ENCODE measurements at regions not wholly inside any gene's neighbourhood (a gene's known extent, or its start where the extent isn't known, plus 50 kb on each side); places are given as distances from the start of the nearest gene placed in this dataset.

DNA sequence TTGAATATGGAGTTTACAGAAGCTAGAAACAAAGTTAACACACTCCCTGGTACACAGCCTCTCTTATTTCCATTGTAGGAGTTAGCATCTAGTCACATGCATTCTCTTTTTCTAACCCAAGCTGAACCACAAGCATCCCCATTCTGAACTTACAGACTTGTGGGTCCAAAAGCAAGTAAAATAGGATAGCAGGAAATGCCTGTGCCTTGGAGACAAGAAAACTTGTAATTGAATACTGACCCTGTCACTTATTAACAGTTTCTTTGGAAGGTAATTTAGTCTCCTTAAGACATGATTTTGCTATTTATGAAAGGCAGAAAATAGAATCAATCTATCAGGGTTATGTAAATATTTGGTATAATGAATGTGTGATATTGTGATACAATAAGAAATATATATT lies 353.6 kb downstream of the TLE4 start:
- Histone ChIP-seq H3K79me2 (no peaks in the 10 kb centered on the region), H3K4me3 (no peak overlapping the region), H3K9me3 (ENCODE audit: low read depth) (no peaks in the 10 kb centered on the region), H3K9me2 (replicated peaks; ENCODE audit: insufficient read depth) (no peaks in the 10 kb centered on the region), H3K36me3 (replicated peaks; ENCODE audit: insufficient read depth, low read depth) (no peaks in the 10 kb centered on the region), H3K4me2 (no peak overlapping the region), H3K27me3 (no peaks in the 10 kb centered on the region), H3K27ac (no peak overlapping the region), H3K4me1 (ENCODE audit: insufficient read depth) (peaks cover 10% of the 10 kb centered on the region), H2AFZ (no peak overlapping the region), H4K20me1 (ENCODE audit: insufficient read depth, poor library complexity, severe bottlenecking) (no peaks in the 10 kb centered on the region)
- TF ChIP-seq, protein P1, sequence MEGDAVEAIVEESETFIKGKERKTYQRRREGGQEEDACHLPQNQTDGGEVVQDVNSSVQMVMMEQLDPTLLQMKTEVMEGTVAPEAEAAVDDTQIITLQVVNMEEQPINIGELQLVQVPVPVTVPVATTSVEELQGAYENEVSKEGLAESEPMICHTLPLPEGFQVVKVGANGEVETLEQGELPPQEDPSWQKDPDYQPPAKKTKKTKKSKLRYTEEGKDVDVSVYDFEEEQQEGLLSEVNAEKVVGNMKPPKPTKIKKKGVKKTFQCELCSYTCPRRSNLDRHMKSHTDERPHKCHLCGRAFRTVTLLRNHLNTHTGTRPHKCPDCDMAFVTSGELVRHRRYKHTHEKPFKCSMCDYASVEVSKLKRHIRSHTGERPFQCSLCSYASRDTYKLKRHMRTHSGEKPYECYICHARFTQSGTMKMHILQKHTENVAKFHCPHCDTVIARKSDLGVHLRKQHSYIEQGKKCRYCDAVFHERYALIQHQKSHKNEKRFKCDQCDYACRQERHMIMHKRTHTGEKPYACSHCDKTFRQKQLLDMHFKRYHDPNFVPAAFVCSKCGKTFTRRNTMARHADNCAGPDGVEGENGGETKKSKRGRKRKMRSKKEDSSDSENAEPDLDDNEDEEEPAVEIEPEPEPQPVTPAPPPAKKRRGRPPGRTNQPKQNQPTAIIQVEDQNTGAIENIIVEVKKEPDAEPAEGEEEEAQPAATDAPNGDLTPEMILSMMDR (IDR thresholded peaks at IDR 0.05; ENCODE audit: poor library complexity) = no peak
- no peak for TF ChIP-seq EZH2 (IDR thresholded peaks at IDR 0.05; ENCODE audit: borderline replicate concordance)
- TF ChIP-seq EZH2phosphoT487 (IDR thresholded peaks at IDR 0.05; ENCODE audit: low read depth, severe bottlenecking, unreplicated experiment) = no peak
- DNase-seq (ENCODE audit: low spot score) = no peak

DNA sequence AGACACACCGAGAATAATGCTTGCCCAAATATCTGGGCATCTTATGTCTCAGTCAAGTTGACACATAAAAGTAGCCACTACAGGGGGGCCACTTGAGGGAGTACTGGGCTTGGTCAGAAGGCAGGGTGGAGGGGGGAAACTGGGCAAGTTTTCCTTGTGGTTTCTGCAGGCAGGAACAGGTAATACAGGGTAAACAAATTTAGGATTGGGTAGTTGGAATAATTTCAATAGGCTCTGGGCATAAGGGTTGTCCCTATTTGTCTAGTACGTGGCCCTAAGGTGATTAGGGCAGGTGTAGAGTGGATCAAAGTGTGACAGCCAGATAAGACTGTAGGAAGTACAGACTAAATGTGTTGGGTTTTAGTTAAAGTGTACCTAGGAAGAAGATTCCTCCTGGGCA lies 353.1 kb downstream of the TLE4 start:
- Histone ChIP-seq H4K20me1 (ENCODE audit: insufficient read depth, poor library complexity, severe bottlenecking) (no peaks in the 10 kb centered on the region), H3K4me3 (no peak overlapping the region), H3K27me3 (no peaks in the 10 kb centered on the region), H3K4me1 (ENCODE audit: insufficient read depth) (peaks cover 10% of the 10 kb centered on the region), H3K9me2 (replicated peaks; ENCODE audit: insufficient read depth) (no peaks in the 10 kb centered on the region), H3K27ac (no peak overlapping the region), H3K9me3 (ENCODE audit: low read depth) (no peaks in the 10 kb centered on the region), H2AFZ (no peak overlapping the region), H3K79me2 (no peaks in the 10 kb centered on the region), H3K36me3 (replicated peaks; ENCODE audit: insufficient read depth, low read depth) (no peaks in the 10 kb centered on the region), H3K4me2 (no peak overlapping the region)
- no peak for DNase-seq (ENCODE audit: low spot score)
- 55% methylated on average over 2 of the region's 2 CpGs for WGBS (ENCODE audit: low lambda C conversion rate, missing lambda C conversion rate)
- TF ChIP-seq EZH2phosphoT487 (IDR thresholded peaks at IDR 0.05; ENCODE audit: low read depth, severe bottlenecking, unreplicated experiment) = no peak
- TF ChIP-seq, protein P1 (IDR thresholded peaks at IDR 0.05; ENCODE audit: poor library complexity) = no peak
- no peak for TF ChIP-seq EZH2 (IDR thresholded peaks at IDR 0.05; ENCODE audit: borderline replicate concordance)

DNA sequence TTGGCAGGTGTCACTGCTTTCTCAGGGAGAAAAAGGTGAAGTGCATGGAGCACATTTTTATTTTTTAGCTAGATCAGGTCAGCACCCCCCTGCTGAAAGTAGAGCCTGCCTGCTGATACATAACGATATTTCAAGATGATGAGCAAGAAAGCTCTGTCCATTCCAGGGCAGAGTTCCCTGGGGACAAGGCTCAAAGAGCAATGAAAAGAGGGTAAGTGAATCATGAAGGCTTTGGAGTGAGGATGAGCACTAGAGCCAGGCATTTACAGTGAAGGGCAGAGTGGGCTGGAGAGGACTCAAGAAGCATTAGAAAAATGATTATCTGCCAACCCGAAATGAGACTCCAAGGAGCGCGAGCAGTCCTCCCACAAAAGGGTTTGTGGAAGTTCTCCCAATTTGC lies 345.7 kb downstream of the TLE4 start:
- H3K27me3 ChIP-seq = no peaks in the 10 kb centered on the region
- TF ChIP-seq EZH2phosphoT487 (IDR thresholded peaks at IDR 0.05; ENCODE audit: low read depth, severe bottlenecking, unreplicated experiment) = no peak
- no peak for TF ChIP-seq EZH2 (IDR thresholded peaks at IDR 0.05; ENCODE audit: borderline replicate concordance)
- TF ChIP-seq, protein P1 (IDR thresholded peaks at IDR 0.05; ENCODE audit: poor library complexity) = no peak
- H3K27ac ChIP-seq = no peak overlapping the region
- 93% methylated on average over 4 of the region's 4 CpGs for WGBS (ENCODE audit: low lambda C conversion rate, missing lambda C conversion rate)
- H2AFZ ChIP-seq = no peak overlapping the region
- no peaks in the 10 kb centered on the region for H3K36me3 ChIP-seq (replicated peaks; ENCODE audit: insufficient read depth, low read depth)
- no peaks in the 10 kb centered on the region for H4K20me1 ChIP-seq (ENCODE audit: insufficient read depth, poor library complexity, severe bottlenecking)
- no peaks in the 10 kb centered on the region for H3K4me1 ChIP-seq (ENCODE audit: insufficient read depth)
- H3K4me3 ChIP-seq = no peak overlapping the region
- H3K9me3 ChIP-seq (ENCODE audit: low read depth) = no peaks in the 10 kb centered on the region
- DNase-seq (ENCODE audit: low spot score) = no peak
- no peaks in the 10 kb centered on the region for H3K79me2 ChIP-seq
- H3K9me2 ChIP-seq (replicated peaks; ENCODE audit: insufficient read depth) = no peaks in the 10 kb centered on the region
- H3K4me2 ChIP-seq = no peak overlapping the region

DNA sequence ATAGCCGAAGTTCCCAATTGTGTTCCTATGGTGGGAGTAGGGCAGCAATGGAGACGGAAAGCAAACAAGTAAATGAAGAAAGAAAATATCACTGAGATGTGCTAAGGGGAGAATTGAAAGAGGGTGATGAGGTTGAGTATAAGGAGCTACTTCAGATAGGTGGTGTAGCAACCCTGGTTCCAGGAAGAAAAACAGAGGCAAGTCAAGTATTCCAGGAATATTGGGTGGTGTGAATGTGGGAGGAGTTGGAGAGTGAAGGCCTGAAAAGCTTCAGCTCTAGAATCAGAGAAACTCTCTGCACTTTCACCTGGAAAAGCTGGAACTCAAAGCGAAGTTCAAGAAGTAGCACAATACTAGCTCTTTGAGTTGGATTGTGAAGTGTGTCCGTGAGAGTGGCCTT lies 342.1 kb downstream of the TLE4 start:
- no peaks in the 10 kb centered on the region for H3K36me3 ChIP-seq (replicated peaks; ENCODE audit: insufficient read depth, low read depth)
- H3K27ac ChIP-seq = no peak overlapping the region
- WGBS (ENCODE audit: low lambda C conversion rate, missing lambda C conversion rate) = 92% methylated on average over 4 of the region's 4 CpGs
- no peaks in the 10 kb centered on the region for H3K27me3 ChIP-seq
- no peak overlapping the region for H2AFZ ChIP-seq
- H3K9me3 ChIP-seq (ENCODE audit: low read depth) = no peaks in the 10 kb centered on the region
- H4K20me1 ChIP-seq (ENCODE audit: insufficient read depth, poor library complexity, severe bottlenecking) = no peaks in the 10 kb centered on the region
- no peaks in the 10 kb centered on the region for H3K9me2 ChIP-seq (replicated peaks; ENCODE audit: insufficient read depth)
- H3K4me3 ChIP-seq = no peak overlapping the region
- no peaks in the 10 kb centered on the region for H3K4me1 ChIP-seq (ENCODE audit: insufficient read depth)
- no peaks in the 10 kb centered on the region for H3K79me2 ChIP-seq
- TF ChIP-seq, protein P1 (IDR thresholded peaks at IDR 0.05; ENCODE audit: poor library complexity) = no peak
- no peak for TF ChIP-seq EZH2 (IDR thresholded peaks at IDR 0.05; ENCODE audit: borderline replicate concordance)
- no peak for TF ChIP-seq EZH2phosphoT487 (IDR thresholded peaks at IDR 0.05; ENCODE audit: low read depth, severe bottlenecking, unreplicated experiment)
- no peak overlapping the region for H3K4me2 ChIP-seq
- DNase-seq (ENCODE audit: low spot score) = no peak

All from hepatocyte (in vitro differentiated cells).